HG03103 (cell line): ENCODE measurements at regions not wholly inside any gene's neighbourhood (a gene's known extent, or its start where the extent isn't known, plus 50 kb on each side); places are given as distances from the start of the nearest gene placed in this dataset.

ENCODE experiments used
- ATAC-seq: cut with Tn5 transposase; IDR thresholded peaks from one replicate; pipeline ENCODE4 v1.9.1; 2021; ENCODE audit warnings: low read depth; ENCODE audit not compliant: unreplicated experiment

DNA sequence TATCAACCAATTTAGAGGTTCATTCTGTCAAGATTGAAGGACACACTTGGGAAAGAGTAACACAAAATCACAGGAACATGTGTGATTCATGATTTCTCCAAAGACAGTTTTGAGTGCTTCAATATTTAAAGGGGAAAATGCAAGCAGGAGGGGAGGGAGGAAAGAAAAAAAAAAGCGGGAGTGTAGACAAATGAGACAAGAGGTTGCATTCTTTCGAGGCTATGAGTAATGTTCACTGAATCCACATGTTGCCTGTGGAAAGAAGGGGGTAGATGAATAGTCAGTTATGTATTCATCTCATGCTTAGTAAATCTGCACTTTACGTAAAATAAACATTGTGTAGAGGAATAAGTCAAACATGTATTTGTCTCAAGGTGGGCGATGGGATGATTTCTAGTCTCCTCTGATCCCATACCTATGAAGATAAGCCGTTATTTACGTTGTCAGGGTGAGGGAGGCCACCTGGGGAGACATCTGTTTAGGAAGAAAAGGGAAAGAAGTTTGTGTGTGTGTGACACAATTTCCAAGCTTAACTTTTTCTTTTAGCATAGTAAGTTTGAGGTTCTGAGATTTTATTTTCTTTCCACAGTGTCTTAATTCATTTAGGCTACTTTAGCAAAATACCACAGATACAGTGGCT lies 211.0 kb upstream of the ZC3H15 start:
- ATAC-seq = no peak

GRCh38 chr2:186276909-186277308 lies 209.2 kb upstream of the ZC3H15 start:
- ATAC-seq = no peak

DNA sequence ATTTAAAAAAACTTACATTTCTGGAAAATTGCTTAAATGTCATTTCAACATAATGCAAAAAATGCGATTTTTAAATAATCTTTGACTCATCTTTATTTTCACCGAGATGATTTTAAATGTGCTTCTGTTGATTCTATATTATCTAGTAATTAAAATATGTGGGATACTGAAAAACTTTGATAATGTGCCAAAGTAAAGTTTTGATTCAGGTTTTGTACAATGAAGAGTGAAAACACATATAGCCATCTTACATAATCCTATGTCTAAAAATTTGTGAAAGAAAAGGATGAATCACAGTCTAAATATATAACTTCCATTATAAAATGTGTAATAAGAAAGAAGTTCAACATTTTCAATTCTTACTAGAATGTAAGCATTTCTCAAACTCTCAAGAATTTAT lies 204.3 kb upstream of the ZC3H15 start:
- ATAC-seq = no peak

DNA sequence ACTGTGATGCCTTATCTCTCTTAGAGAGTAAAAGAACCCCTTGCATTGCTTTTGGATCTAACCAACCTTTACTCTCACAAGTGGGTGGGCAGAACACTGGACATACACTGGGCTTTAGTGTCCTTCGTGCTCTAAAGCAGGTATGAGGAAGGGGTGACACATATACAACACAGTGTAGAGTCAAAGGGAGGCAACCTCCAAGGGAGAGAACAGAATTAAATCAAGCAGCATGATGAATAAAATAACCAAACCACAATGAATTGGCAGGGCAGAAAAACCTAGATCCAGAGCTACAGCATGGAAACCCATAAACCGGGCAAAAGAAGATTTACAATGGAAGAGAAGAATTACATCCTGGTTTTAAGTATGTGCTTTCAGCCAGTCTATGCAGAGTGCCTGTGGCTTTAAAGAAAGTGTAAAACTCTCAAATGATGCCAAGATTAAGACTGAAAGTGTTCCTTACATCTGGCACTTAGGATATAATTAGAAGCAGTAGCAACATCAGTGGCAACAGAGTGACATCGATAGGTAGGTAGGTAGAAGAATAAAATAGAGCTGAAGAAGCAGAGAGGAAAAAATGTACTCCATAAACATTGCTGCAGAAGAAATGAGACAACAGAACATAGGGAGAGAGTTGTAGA lies 191.7 kb upstream of the ZC3H15 start:
- no peak for ATAC-seq

DNA sequence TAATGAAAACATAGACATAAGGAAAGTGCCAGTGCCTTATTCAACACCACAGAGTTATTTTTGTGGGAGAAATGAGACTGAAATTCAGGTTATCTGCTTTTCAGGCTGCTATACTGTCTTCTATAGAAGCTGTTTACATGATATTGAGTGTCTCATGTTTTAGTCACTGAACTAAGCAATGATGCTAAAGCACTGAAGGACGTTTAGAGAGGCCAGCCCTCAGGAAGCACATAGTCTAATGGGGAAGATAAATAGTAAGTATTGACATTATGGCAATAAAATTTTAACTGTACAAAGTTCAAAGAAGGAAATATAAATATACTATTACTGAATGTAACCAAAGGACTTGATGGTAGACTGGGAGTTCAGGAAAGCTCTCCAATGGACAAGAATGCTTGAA lies 186.4 kb upstream of the ZC3H15 start:
- ATAC-seq = no peak

DNA sequence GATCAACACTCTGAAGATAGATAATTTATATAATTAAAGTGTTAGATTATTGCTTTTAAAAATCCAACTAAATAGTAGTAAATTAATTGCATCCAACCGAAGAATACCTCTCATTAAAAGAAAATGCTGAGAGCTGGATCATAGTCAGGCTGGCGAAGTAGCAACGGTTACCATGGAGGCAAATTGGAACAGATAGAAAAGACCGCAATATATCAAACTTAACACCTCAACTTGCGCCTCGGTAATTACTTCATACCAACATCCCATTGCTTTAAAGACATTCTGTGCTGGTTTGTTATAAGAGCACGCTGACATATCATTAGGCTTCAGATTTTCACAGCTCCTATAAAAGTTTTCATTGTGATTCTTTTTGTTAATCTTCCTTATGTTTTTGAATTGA lies 183.8 kb upstream of the ZC3H15 start:
- no peak for ATAC-seq

- ATAC-seq = no peak
Observed at GRCh38 chr2:186303091-186303490, 183.0 kb upstream of the ZC3H15 start.

- ATAC-seq = no peak
Observed at GRCh38 chr2:186304064-186304463, 182.0 kb upstream of the ZC3H15 start.

DNA sequence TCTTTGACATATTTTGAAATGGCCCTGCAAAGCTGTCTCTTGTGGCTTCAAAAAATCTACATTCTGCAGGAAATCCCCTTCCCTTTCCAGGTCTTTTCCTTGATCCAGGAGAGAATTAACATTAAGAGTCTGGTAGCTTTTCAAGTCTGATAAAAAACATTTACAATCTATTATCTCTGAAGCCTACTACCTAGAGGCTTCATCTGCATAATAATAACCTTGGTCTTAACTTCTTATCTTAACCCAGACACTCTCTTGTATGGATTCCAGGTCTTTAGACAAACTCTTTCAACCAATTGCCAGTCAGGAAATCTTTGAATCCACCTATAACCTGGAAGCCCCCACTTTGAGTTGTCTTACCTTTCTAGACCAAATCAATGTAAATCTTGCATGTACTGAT lies 179.3 kb upstream of the ZC3H15 start:
- no peak for ATAC-seq

GRCh38 chr2:186307871-186308270 lies 178.2 kb upstream of the ZC3H15 start:
- no peak for ATAC-seq

GRCh38 chr2:186308347-186308746 lies 177.7 kb upstream of the ZC3H15 start:
- no peak for ATAC-seq

- no peak for ATAC-seq
Observed at GRCh38 chr2:186309901-186310300, 176.2 kb upstream of the ZC3H15 start.

DNA sequence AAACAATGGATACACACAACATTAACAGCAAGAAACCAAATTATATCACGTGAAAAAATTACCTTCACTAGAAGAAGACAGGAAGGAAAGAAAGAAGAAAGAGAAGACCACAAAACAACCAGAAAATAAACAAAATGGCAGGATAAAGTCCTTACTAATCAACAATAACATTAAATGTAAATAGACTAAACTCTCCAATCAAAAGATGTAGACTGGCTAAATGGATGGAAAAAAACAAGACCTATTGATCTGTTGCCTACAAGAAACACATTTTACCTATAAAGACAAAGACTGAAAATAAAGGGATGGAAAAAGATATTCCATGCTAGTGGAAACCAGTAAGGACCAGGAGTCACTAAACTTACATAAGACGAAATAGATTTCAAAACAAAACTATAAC lies 167.0 kb upstream of the ZC3H15 start:
- no peak for ATAC-seq

DNA sequence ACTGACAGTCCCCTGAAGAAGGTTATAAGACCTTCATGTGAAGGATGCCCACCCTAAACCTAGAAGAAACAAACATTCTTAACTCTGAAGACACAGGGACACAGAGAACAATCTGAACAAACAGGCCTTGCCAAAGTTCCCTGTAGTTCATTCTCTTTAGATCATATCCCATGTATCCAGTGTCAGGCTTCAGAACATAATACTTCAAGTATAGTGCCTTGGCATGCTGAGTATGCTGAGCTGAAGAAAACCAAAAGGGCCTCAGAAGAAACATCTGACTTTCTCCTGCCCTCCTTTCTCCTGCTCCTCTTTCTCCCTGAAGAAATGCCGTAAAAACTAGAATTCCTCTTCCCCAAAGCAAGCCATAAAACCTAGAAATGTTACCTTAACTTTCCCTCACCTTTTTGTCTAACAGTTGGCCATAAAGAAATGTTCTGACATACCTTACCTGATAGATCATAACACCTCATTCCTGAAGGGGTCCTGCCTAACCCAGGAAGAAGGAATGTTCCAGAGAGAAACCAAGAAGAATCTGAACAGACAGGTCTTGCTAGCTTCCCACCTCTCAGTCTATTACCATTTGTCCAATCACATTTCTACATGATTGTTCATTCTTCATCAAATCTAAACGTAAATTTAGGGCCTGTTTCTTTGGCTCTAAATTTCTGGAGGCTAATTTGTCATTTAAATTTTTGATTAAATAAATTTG lies 160.1 kb upstream of the ZC3H15 start:
- no peak for ATAC-seq

DNA sequence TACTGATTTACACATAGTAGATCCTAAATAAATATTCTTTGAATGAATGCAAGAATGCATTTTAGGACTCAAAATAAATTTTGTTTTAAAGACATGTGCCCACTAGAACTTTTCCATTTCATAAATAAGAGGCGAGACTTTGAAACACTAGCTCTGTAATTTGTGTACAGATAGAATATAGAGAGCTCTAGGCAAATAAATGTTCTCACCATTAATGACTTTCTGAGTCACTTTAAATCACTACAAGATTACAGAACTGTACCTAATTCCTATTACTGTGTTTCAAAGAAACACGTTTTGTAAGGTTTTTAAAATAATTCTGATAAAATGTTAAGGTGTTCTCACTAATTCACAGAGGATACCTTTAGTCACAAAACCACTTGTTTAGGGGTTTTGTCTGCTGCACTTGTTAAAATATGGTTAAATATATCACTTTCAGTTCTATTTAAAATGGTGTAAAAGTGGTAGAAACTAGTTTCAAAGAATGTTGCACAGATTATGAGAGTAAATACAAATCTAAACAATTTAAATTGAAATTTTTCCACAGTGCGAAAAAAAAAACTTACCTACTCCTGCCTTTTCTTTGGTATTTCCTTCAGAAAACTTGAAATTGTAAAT lies 158.7 kb upstream of the ZC3H15 start:
- ATAC-seq = peak; percentile 60

DNA sequence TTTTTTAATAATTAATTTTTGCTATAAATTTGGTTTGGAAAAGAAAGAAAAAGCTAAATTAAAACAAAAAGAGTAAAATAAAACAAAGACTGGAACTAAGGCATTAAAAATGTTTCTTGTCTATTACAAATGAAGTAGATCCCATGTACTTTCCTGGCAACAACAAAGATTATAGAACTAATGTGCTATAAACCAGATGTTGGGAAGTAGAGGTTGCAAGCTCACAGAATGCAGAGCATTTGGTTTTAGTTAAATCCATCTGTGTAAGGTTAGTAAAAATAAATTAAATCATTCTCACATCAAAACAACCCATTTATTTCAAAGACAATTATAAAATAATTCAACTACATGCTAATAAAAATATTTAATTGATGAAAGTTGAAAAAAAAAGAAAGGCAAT lies 157.2 kb upstream of the ZC3H15 start:
- no peak for ATAC-seq

DNA sequence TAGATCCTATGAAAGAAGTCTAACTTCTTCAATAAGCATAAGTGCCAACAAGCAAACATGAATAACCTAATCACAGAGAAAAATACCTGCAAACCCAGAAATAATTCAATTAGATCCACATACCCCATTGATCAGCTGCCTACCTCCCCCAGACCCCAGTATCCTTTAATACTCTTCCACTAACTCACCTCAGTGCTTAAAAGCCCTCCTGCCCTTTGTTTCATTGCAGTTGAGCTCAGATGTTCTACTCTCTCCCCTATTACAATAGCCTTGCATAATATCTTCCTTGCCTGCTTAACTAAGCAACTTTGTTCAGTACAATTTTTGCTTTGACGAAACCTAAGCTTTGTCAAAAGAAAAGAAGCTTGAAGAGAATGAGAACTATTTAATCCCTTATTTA lies 156.0 kb upstream of the ZC3H15 start:
- ATAC-seq = no peak

GRCh38 chr2:186339716-186340115 lies 146.3 kb upstream of the ZC3H15 start:
- ATAC-seq = no peak

- ATAC-seq = no peak
Observed at GRCh38 chr2:186342029-186342428, 144.0 kb upstream of the ZC3H15 start.

- no peak for ATAC-seq
Observed at GRCh38 chr2:186345745-186346144, 140.3 kb upstream of the ZC3H15 start.

DNA sequence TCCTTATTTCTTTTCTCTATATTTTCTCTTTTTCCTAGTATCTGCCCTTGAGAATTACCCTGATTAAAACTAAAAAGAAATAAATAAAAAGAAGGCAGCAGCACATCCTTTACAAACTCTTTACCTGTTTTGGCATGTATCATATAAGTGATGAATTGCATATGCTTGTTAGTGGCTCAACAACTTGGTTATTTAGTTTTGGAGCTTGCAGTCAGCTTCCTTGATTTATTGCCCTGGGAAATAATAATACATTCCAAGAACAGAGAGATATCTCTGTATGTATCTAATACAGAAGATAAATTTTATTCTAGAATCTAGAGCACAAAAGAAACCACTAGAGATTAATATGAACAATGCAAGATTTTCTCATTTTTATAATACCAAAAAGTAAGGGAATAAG lies 139.8 kb upstream of the ZC3H15 start:
- ATAC-seq = no peak

DNA sequence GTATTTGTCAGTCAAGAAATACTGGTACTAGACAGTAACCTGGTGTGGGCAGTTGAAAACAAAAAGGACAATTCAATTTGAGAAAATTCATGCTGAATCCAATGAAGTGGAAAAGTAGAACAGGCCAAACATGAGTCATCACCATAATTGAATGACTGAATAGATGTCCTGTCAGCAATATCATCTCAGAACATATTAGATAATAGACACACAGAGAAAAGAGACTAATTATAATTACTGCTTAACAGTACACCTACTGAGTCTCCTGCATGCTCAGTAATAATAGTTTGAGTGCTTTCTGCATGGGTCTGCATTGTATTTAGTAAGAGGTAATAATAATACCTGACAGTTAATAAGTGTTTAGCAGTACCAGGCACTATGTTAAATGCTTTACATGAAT lies 138.6 kb upstream of the ZC3H15 start:
- no peak for ATAC-seq
